ENCODE measurements at regions not wholly inside any gene's neighbourhood (a gene's known extent, or its start where the extent isn't known, plus 50 kb on each side); places are given as distances from the start of the nearest gene placed in this dataset.

- TF ChIP-seq TAF1 (IDR thresholded peaks at IDR 0.05; ENCODE audit: borderline replicate concordance, insufficient read depth, low read length) (no peak), SIN3A (IDR thresholded peaks at IDR 0.05; ENCODE audit: borderline replicate concordance, insufficient read depth, low read length) (no peak), POLR2AphosphoS5 (IDR thresholded peaks at IDR 0.05; ENCODE audit: low read depth, low read length) (no peak), REST (IDR thresholded peaks at IDR 0.05; ENCODE audit: insufficient read depth in 1 of 2, low read depth in 2 of 2, low read length in 2 of 2) (no peak)
These were observed 95.0 kb upstream of the ARMC3 start for GRCh38 chr10:22832851-22833250.

Measured in PFSK-1 (cell line).